HCT116 (cell line): ENCODE measurements at regions not wholly inside any gene's neighbourhood (a gene's known extent, or its start where the extent isn't known, plus 50 kb on each side); places are given as distances from the start of the nearest gene placed in this dataset.

Experiments
- ATAC-seq: fragments of 200-7000 bp; cut with Tn5 transposase; 2 replicates; pipeline ENCODE4 v1.9.1; 2020; ENCODE audit warnings: mild to moderate bottlenecking, moderate library complexity
- BruUV-seq: library from RNA; stranded (reverse); fragments of 400-500 nt; replicated peaks from 2 replicates; lab custom pipeline; 2021; lab: Mats Ljungman, UMichigan
- CTCF ChIA-PET: fragments of 300-600 bp; sonication (Branson Sonifier 250); formaldehyde crosslinking; loops from one replicate; lab custom pipeline; 2021; ENCODE audit warnings: antibody characterized with exemption; lab: Charles Lee
- POLR2A ChIA-PET: fragments of 300-600, 350-600 bp; sonication (Branson Sonifier 250); formaldehyde crosslinking; loops from one replicate; lab custom pipeline; 2021; ENCODE audit warnings: antibody characterized with exemption; lab: Charles Lee
- RAD21 ChIA-PET, 2 experiments: fragments of 300-600 bp; sonication (Branson Sonifier 250); formaldehyde crosslinking; loops; one replicate each; lab custom pipeline; 2023; ENCODE audit warnings: low total read pairs in 2 of 2; ENCODE audit not compliant: uncharacterized antibody in 2 of 2, unreplicated experiment in 2 of 2, low non-redundant PET in 1 of 2; lab: Charles Lee
- DNase-seq: peaks from one replicate; pipeline ENCODE4 v3.0.0-alpha.2; 2010; ENCODE audit warnings: low read depth, low spot score
- H2AFZ ChIP-seq: fragments of 200-600 bp; shearing (Covaris generic), sonication (generic); 2 replicates; pipeline ENCODE4 v1.6.1; 2017; ENCODE audit warnings: low read depth, mixed run types, mixed read lengths, antibody characterized with exemption, low read length; ENCODE audit not compliant: poor library complexity, severe bottlenecking
- H3K27ac ChIP-seq: 2 replicates; pipeline ENCODE4 v1.5.1; 2012; ENCODE audit warnings: low read depth, low read length
- H3K27me3 ChIP-seq: fragments of 200-600 bp; sonication (generic); 2 replicates; pipeline ENCODE4 v1.6.1; 2016; ENCODE audit warnings: mixed run types, low read length, mixed read lengths; ENCODE audit not compliant: insufficient read depth
- H3K36me3 ChIP-seq, 2 experiments: fragments of 200-500 bp in 1 of 2; fragments of 200-600 bp in 1 of 2; sonication (Bioruptor generic) in 1 of 2; sonication (generic) in 1 of 2; 2 replicates each; pipeline versions ENCODE4 v1.5.1 to v1.6.1; 2014 to 2016; ENCODE audit warnings: low read length in 2 of 2, inconsistent platforms in 1 of 2, mixed read lengths in 1 of 2, mixed run types in 1 of 2; ENCODE audit not compliant: insufficient read depth in 2 of 2, control insufficient read depth in 1 of 2
- H3K4me1 ChIP-seq, 2 experiments: fragments of 200-600 bp in 1 of 2; sonication (generic) in 1 of 2; 2 replicates each; pipeline versions ENCODE4 v1.5.1 to v1.6.1; 2012 to 2017; ENCODE audit warnings: low read length in 2 of 2, inconsistent platforms in 1 of 2, mild to moderate bottlenecking in 1 of 2, mixed read lengths in 1 of 2, mixed run types in 1 of 2, moderate library complexity in 1 of 2; ENCODE audit not compliant: insufficient read depth in 2 of 2, control insufficient read depth in 1 of 2
- H3K4me2 ChIP-seq: fragments of 200-600 bp; sonication (generic); 2 replicates; pipeline ENCODE4 v1.6.1; 2017; ENCODE audit warnings: mixed run types, low read length, mixed read lengths
- H3K4me3 ChIP-seq, 2 experiments: fragments of 200-600 bp in 1 of 2; sonication (generic) in 1 of 2; replicated peaks in 1 of 2; 2 replicates each; pipeline ENCODE4 v1.5.1; 2011 to 2016; ENCODE audit warnings: low read length in 2 of 2, control low read depth in 1 of 2, low read depth in 1 of 2, mild to moderate bottlenecking in 1 of 2, mixed read lengths in 1 of 2, mixed run types in 1 of 2
- H3K79me2 ChIP-seq: fragments of 200-600 bp; sonication (generic); 2 replicates; pipeline ENCODE4 v1.6.1; 2017; ENCODE audit warnings: mild to moderate bottlenecking, mixed run types, low read length, moderate library complexity, mixed read lengths; ENCODE audit not compliant: insufficient read depth
- H3K9ac ChIP-seq: fragments of 200-600 bp; sonication (generic); 2 replicates; pipeline ENCODE4 v1.6.1; 2016; ENCODE audit warnings: low read length, mixed read lengths
- H3K9me2 ChIP-seq: fragments of 200-600 bp; sonication (generic), shearing (Covaris generic); 2 replicates; pipeline ENCODE4 v1.6.1; 2017; ENCODE audit warnings: mixed run types, mild to moderate bottlenecking, moderate library complexity; ENCODE audit not compliant: insufficient read depth
- H3K9me3 ChIP-seq, 2 experiments: fragments of 200-500 bp in 1 of 2; fragments of 200-600 bp in 1 of 2; sonication (Bioruptor generic) in 1 of 2; sonication (generic) in 1 of 2; 2 replicates each; pipeline ENCODE4 v1.6.1; 2014 to 2017; ENCODE audit warnings: low read length in 2 of 2, mixed read lengths in 2 of 2, inconsistent platforms in 1 of 2, low read depth in 1 of 2, mild to moderate bottlenecking in 1 of 2, mixed run types in 1 of 2, moderate library complexity in 1 of 2; ENCODE audit not compliant: control insufficient read depth in 1 of 2, insufficient read depth in 1 of 2
- H4K20me1 ChIP-seq: fragments of 200-600 bp; sonication (generic), shearing (Covaris generic); 2 replicates; pipeline ENCODE4 v1.6.1; 2017; ENCODE audit warnings: mixed run types, mild to moderate bottlenecking, moderate library complexity; ENCODE audit not compliant: insufficient read depth
- ATF3 ChIP-seq: IDR thresholded peaks from 2 replicates; pipeline ENCODE4 v1.6.1; 2012
- EGR1 ChIP-seq: IDR thresholded peaks from 2 replicates; pipeline ENCODE4 v1.6.1; 2012; ENCODE audit warnings: low read depth
- ELF1 ChIP-seq: IDR thresholded peaks from 2 replicates; pipeline ENCODE4 v1.6.1; 2012; ENCODE audit warnings: low read depth, borderline replicate concordance
- EZH2 ChIP-seq: fragments of 200-600 bp; sonication (generic); IDR thresholded peaks from 2 replicates; pipeline ENCODE4 v1.6.1; 2017; ENCODE audit warnings: antibody characterized with exemption, mixed run types
- FOSL1 ChIP-seq: IDR thresholded peaks from 2 replicates; pipeline ENCODE4 v1.6.1; 2012; ENCODE audit warnings: low read depth
- POLR2A ChIP-seq: IDR thresholded peaks from 2 replicates; pipeline ENCODE4 v1.7.0; 2011; ENCODE audit warnings: borderline replicate concordance; ENCODE audit not compliant: insufficient read depth, insufficient read length; ENCODE audit errors: extremely low read depth
- REST ChIP-seq: IDR thresholded peaks from 2 replicates; pipeline ENCODE4 v1.6.1; 2012; ENCODE audit warnings: low read depth
- SIN3A ChIP-seq: IDR thresholded peaks from 2 replicates; pipeline ENCODE4 v1.6.1; 2012; ENCODE audit warnings: low read depth
- SP1 ChIP-seq: IDR thresholded peaks from 2 replicates; pipeline ENCODE4 v1.6.1; 2012; ENCODE audit warnings: low read depth
- ZBTB33 ChIP-seq: IDR thresholded peaks from 2 replicates; pipeline ENCODE4 v1.6.1; 2011; ENCODE audit warnings: mild to moderate bottlenecking, low read length, moderate library complexity; ENCODE audit not compliant: insufficient replicate concordance; ENCODE audit errors: extremely low read depth
- intact Hi-C: fragments of 100-400 bp; cut with micrococcal nuclease; formaldehyde crosslinking; loops from 2 replicates; pipeline ENCODE4 v1.10.0; 2022
- TF ChIP-seq, protein P1 (sequence below): IDR thresholded peaks from 2 replicates; pipeline ENCODE4 v1.6.1; 2012

DNA sequence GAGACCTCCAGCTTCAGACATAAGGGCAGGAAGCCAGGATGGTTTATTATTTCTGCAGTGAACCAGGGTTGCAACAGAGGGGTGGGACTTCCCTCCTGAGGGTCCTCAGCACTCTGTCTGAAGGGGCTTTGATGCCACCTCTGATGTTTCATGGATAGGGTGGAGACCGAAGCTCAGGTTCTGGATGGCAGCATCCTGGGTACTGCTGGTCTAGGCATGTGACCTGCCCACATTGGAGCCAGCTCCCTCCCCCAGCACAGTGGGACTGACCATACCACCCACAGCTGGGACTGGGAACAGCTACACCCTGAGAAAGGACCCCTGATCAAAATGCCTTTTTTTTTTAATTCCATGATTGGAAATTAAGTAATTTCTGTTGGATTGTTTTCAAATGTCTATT is 355.2 kb downstream of the ZNF516 start (continued):
- TF ChIP-seq REST (no peak), FOSL1 (no peak), POLR2A (no peak), ATF3 (no peak), EGR1 (no peak), EZH2 (no peak)

- ChIA-PET POLR2A (no interaction called here), RAD21 (no interaction called here)
- no TSS peak for BruUV-seq
- H3K36me3 ChIP-seq: no peaks in the 10 kb centered on the region
- no peak for ATAC-seq
- no peaks in the 10 kb centered on the region for H4K20me1 ChIP-seq
- no peak for DNase-seq
- no peaks in the 10 kb centered on the region for H3K79me2 ChIP-seq
- H3K9me3 ChIP-seq: no peaks in the 10 kb centered on the region; a peak in 1 of 4 replicates
- H3K9me2 ChIP-seq: no peaks in the 10 kb centered on the region
- no peak overlapping the region for H3K4me3 ChIP-seq
- H3K4me2 ChIP-seq: no peak overlapping the region
- intact Hi-C loops: no loop called here
- no peak overlapping the region for H3K9ac ChIP-seq
- TF ChIP-seq ZBTB33 (no peak), SP1 (no peak), SIN3A (no peak), EZH2 (no peak), ELF1 (no peak)
- TF ChIP-seq, protein P1, sequence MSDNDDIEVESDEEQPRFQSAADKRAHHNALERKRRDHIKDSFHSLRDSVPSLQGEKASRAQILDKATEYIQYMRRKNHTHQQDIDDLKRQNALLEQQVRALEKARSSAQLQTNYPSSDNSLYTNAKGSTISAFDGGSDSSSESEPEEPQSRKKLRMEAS: no peak
- TF ChIP-seq, all 23 proteins: peak for 0
- no peak overlapping the region for H2AFZ ChIP-seq
- no peak overlapping the region for H3K27ac ChIP-seq
- no peaks in the 10 kb centered on the region for H3K4me1 ChIP-seq
- CTCF ChIA-PET: no interaction called here
- peaks cover 3% of the 10 kb centered on the region; the same call in 1 of the 2 replicates for H3K27me3 ChIP-seq
Measured at GRCh38 chr18:76137216-76137615, 357.8 kb downstream of the ZNF516 start.
